ENCODE measurements at regions not wholly inside any gene's neighbourhood (a gene's known extent, or its start where the extent isn't known, plus 50 kb on each side); places are given as distances from the start of the nearest gene placed in this dataset.
"Not testable (repeated sequence)": the region's sequence is repeated elsewhere in the genome, so short reads cannot be mapped to it uniquely, and the experiment has no call there.

GRCh38 chr7:15016766-15017165 is 114.2 kb upstream of the DGKB start:
- Histone ChIP-seq H3K27ac (no peak overlapping the region), H3K27me3 (no peaks in the 10 kb centered on the region), H3K9me3 (replicated peaks) (no peaks in the 10 kb centered on the region), H3K4me1 (no peaks in the 10 kb centered on the region), H3K4me3 (no peak overlapping the region), H3K36me3 (no peaks in the 10 kb centered on the region)
- DNase-seq = no peak

GRCh38 chr7:15016315-15016667 is 113.7 kb upstream of the DGKB start:
- Histone ChIP-seq H3K4me1 (no peaks in the 10 kb centered on the region), H3K36me3 (no peaks in the 10 kb centered on the region), H3K27ac (no peak overlapping the region), H3K27me3 (no peaks in the 10 kb centered on the region), H3K4me3 (no peak overlapping the region), H3K9me3 (replicated peaks) (no peaks in the 10 kb centered on the region)
- DNase-seq = no peak

GRCh38 chr7:15015545-15016314 is 113.2 kb upstream of the DGKB start:
- Histone ChIP-seq H3K4me1 (no peaks in the 10 kb centered on the region), H3K27me3 (0 out of 2 replicates have a peak, but pooled peaks cover 2% of the 10 kb centered on the region), H3K36me3 (no peaks in the 10 kb centered on the region), H3K27ac (no peak overlapping the region), H3K9me3 (replicated peaks) (no peaks in the 10 kb centered on the region), H3K4me3 (no peak overlapping the region)
- DNase-seq = peak; percentile 23 to 82

GRCh38 chr7:15012135-15012534 is 109.6 kb upstream of the DGKB start:
- 0 out of 2 replicates have a peak, but pooled peaks cover 6% of the 10 kb centered on the region for H3K27me3 ChIP-seq
- no peaks in the 10 kb centered on the region for H3K9me3 ChIP-seq (replicated peaks)
- H3K27ac ChIP-seq = no peak overlapping the region
- no peaks in the 10 kb centered on the region for H3K4me1 ChIP-seq
- no peak for DNase-seq
- no peaks in the 10 kb centered on the region for H3K36me3 ChIP-seq
- H3K4me3 ChIP-seq = no peak overlapping the region

- no peak overlapping the region for H3K4me3 ChIP-seq
- H3K27me3 ChIP-seq = 0 out of 2 replicates have a peak, but pooled peaks cover 6% of the 10 kb centered on the region
- no peaks in the 10 kb centered on the region for H3K4me1 ChIP-seq
- no peaks in the 10 kb centered on the region for H3K36me3 ChIP-seq
- no peak overlapping the region for H3K27ac ChIP-seq
- H3K9me3 ChIP-seq (replicated peaks) = no peaks in the 10 kb centered on the region
- DNase-seq = no peak
Observed at GRCh38 chr7:15011289-15011688, 108.7 kb upstream of the DGKB start.

- no peak overlapping the region for H3K4me3 ChIP-seq
- H3K9me3 ChIP-seq (replicated peaks) = no peaks in the 10 kb centered on the region
- H3K27ac ChIP-seq = no peak overlapping the region
- peak in 1 of 2 experiments; percentile 45 for DNase-seq
- H3K36me3 ChIP-seq = no peaks in the 10 kb centered on the region
- 0 out of 2 replicates have a peak, but pooled peaks cover 6% of the 10 kb centered on the region for H3K27me3 ChIP-seq
- H3K4me1 ChIP-seq = no peaks in the 10 kb centered on the region
Observed at GRCh38 chr7:15007507-15007906, 105.0 kb upstream of the DGKB start.

GRCh38 chr7:15005672-15006071 is 103.1 kb upstream of the DGKB start:
- Histone ChIP-seq H3K4me1 (no peaks in the 10 kb centered on the region), H3K36me3 (no peaks in the 10 kb centered on the region), H3K9me3 (replicated peaks) (no peaks in the 10 kb centered on the region), H3K27ac (no peak overlapping the region), H3K4me3 (no peak overlapping the region), H3K27me3 (0 out of 2 replicates have a peak, but pooled peaks cover 4% of the 10 kb centered on the region)
- DNase-seq = no peak

GRCh38 chr7:15000157-15000556 is 97.6 kb upstream of the DGKB start:
- no peak for DNase-seq
- no peak overlapping the region for H3K4me3 ChIP-seq
- no peaks in the 10 kb centered on the region for H3K9me3 ChIP-seq (replicated peaks)
- no peaks in the 10 kb centered on the region for H3K27me3 ChIP-seq
- no peaks in the 10 kb centered on the region for H3K4me1 ChIP-seq
- no peaks in the 10 kb centered on the region for H3K36me3 ChIP-seq
- H3K27ac ChIP-seq = no peak overlapping the region

- Histone ChIP-seq H3K9me3 (replicated peaks) (no peaks in the 10 kb centered on the region), H3K4me3 (no peak overlapping the region), H3K4me1 (no peaks in the 10 kb centered on the region), H3K27ac (no peak overlapping the region), H3K27me3 (no peaks in the 10 kb centered on the region), H3K36me3 (no peaks in the 10 kb centered on the region)
- DNase-seq = peak in 1 of 2 experiments; percentile 30
Observed at GRCh38 chr7:14999331-14999730, 96.8 kb upstream of the DGKB start.

- Histone ChIP-seq H3K27ac (no peak overlapping the region), H3K4me1 (no peaks in the 10 kb centered on the region), H3K9me3 (replicated peaks) (no peaks in the 10 kb centered on the region), H3K27me3 (no peaks in the 10 kb centered on the region), H3K4me3 (no peak overlapping the region), H3K36me3 (no peaks in the 10 kb centered on the region)
- DNase-seq = no peak
Observed at GRCh38 chr7:14995774-14996173, 93.2 kb upstream of the DGKB start.

- H3K27ac ChIP-seq = no peak overlapping the region
- H3K27me3 ChIP-seq = no peaks in the 10 kb centered on the region
- H3K36me3 ChIP-seq = no peaks in the 10 kb centered on the region
- no peak overlapping the region for H3K4me3 ChIP-seq
- DNase-seq = no peak
- no peaks in the 10 kb centered on the region for H3K4me1 ChIP-seq
- H3K9me3 ChIP-seq (replicated peaks) = no peaks in the 10 kb centered on the region
Observed at GRCh38 chr7:14988941-14989340, 86.4 kb upstream of the DGKB start.

- no peak overlapping the region for H3K27ac ChIP-seq
- DNase-seq = no peak
- no peaks in the 10 kb centered on the region for H3K4me1 ChIP-seq
- H3K9me3 ChIP-seq (replicated peaks) = no peaks in the 10 kb centered on the region; the same call in 1 of the 2 replicates
- H3K36me3 ChIP-seq = no peaks in the 10 kb centered on the region
- no peak overlapping the region for H3K4me3 ChIP-seq
- H3K27me3 ChIP-seq = no peaks in the 10 kb centered on the region
Observed at GRCh38 chr7:14978687-14979086, 76.1 kb upstream of the DGKB start.

GRCh38 chr7:14974688-14975087 is 72.1 kb upstream of the DGKB start:
- no peaks in the 10 kb centered on the region for H3K36me3 ChIP-seq
- no peak overlapping the region for H3K4me3 ChIP-seq
- H3K4me1 ChIP-seq = no peaks in the 10 kb centered on the region
- no peak overlapping the region for H3K27ac ChIP-seq
- DNase-seq = no peak
- no peaks in the 10 kb centered on the region for H3K27me3 ChIP-seq
- H3K9me3 ChIP-seq (replicated peaks) = no peaks in the 10 kb centered on the region

- H3K9me3 ChIP-seq (replicated peaks) = no peaks in the 10 kb centered on the region
- H3K36me3 ChIP-seq = no peaks in the 10 kb centered on the region
- H3K4me3 ChIP-seq = no peak overlapping the region
- no peak for DNase-seq
- no peaks in the 10 kb centered on the region for H3K4me1 ChIP-seq
- H3K27ac ChIP-seq = no peak overlapping the region
- H3K27me3 ChIP-seq = no peaks in the 10 kb centered on the region
Observed at GRCh38 chr7:14973712-14974428, 71.3 kb upstream of the DGKB start.

GRCh38 chr7:14971678-14972077 is 69.1 kb upstream of the DGKB start:
- not testable (repeated sequence) for DNase-seq; H3K4me3 ChIP-seq; H3K27ac ChIP-seq; H3K9me3 ChIP-seq (replicated peaks); H3K4me1 ChIP-seq; H3K27me3 ChIP-seq; H3K36me3 ChIP-seq

Data from SJCRH30 (cell line).